ENCODE measurements at regions not wholly inside any gene's neighbourhood (a gene's known extent, or its start where the extent isn't known, plus 50 kb on each side); places are given as distances from the start of the nearest gene placed in this dataset.

DNA sequence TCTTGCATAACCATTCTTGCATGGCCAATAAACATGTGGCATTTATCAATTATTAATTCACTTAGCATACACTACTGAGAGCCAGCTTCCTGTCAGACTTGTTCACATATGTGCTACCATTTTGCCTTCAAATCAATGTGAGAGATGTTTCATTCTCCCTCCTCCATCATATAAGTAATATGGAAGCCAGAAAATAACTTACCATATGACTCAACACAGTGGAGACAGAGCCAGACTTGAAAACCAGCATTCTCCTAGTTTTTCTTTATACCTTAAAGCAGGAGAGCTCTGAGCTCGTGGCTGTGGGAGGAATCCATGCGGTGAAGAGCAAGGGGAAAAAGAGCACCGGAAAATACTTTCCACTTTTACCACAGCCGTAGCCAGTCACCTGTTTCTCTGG, 215.0 kb upstream of the LRATD1 start:
- peak; percentile 1 for DNase-seq (ENCODE audit: low read depth)
- TF ChIP-seq, protein P1, sequence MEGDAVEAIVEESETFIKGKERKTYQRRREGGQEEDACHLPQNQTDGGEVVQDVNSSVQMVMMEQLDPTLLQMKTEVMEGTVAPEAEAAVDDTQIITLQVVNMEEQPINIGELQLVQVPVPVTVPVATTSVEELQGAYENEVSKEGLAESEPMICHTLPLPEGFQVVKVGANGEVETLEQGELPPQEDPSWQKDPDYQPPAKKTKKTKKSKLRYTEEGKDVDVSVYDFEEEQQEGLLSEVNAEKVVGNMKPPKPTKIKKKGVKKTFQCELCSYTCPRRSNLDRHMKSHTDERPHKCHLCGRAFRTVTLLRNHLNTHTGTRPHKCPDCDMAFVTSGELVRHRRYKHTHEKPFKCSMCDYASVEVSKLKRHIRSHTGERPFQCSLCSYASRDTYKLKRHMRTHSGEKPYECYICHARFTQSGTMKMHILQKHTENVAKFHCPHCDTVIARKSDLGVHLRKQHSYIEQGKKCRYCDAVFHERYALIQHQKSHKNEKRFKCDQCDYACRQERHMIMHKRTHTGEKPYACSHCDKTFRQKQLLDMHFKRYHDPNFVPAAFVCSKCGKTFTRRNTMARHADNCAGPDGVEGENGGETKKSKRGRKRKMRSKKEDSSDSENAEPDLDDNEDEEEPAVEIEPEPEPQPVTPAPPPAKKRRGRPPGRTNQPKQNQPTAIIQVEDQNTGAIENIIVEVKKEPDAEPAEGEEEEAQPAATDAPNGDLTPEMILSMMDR (conservative IDR thresholded peaks at IDR 0.05; ENCODE audit: control insufficient read depth, insufficient read depth, low read depth, low read length), result no peak
- H3K4me3 ChIP-seq (ENCODE audit: control insufficient read depth, low read depth, low read length), result no peak overlapping the region

DNA sequence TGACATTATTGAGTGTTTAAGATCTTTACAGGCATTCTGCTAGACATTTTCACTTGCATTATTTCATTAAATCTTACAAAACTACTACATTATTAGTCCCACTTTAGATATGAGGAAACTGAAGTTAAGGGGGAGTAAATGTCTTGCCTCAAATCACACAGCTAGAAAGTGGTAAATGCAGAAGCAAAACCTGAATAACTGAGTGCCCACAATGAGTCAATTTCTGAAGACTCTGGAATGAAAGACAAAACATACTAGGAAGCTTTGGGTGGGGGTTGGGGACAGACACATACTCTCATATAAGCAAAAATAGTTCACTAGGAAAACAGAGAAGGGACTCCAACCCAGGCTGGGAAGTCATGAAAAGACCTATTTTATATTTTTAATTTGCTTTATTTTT, 214.4 kb upstream of the LRATD1 start:
- H3K4me3 ChIP-seq (ENCODE audit: control insufficient read depth, low read depth, low read length), result no peak overlapping the region
- DNase-seq (ENCODE audit: low read depth), result peak; percentile 17
- TF ChIP-seq, protein P1 (conservative IDR thresholded peaks at IDR 0.05; ENCODE audit: control insufficient read depth, insufficient read depth, low read depth, low read length), result no peak

DNA sequence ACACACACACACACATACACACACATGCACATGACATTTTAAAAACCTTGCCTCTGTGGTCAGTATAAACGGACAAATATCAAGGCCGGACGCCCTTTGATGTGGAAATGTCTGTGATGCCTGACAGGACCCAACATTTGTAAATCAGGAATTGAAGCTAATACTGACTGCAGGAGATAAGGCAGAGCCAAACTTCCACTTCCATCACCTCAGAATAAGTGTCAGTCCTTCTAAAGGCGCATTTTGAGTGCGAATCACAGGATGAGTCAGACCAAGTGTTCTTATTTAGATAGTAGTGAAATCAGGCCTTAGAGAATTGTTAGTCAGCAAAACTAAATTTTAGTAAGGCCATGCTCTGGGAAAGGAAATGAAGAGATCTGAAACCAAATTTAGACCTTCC, 211.7 kb upstream of the LRATD1 start:
- peak; percentile 65 for DNase-seq (ENCODE audit: low read depth)
- TF ChIP-seq, protein P1 (conservative IDR thresholded peaks at IDR 0.05; ENCODE audit: control insufficient read depth, insufficient read depth, low read depth, low read length), result no peak
- H3K4me3 ChIP-seq (ENCODE audit: control insufficient read depth, low read depth, low read length), result no peak overlapping the region

DNA sequence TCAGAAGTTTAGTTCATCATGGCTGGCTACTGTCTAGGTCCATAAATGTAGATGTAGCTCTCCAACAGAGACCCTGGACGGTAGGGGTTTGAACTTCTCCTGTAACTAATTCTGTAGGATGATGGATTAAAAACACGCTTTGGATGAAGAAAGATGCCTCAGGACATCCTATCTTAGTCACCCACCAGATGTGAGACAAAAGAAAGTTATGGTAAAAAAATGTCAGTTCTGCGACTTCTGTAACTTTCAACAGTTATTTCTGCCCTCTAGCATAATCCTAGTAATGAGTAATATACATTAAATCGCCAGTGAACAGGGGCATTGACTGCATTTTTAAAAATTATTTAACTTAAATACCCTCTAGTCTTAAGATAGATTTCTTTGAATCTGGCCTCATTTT, 210.1 kb upstream of the LRATD1 start:
- no peak overlapping the region for H3K4me3 ChIP-seq (ENCODE audit: control insufficient read depth, low read depth, low read length)
- no peak for DNase-seq (ENCODE audit: low read depth)
- TF ChIP-seq, protein P1 (conservative IDR thresholded peaks at IDR 0.05; ENCODE audit: control insufficient read depth, insufficient read depth, low read depth, low read length), result no peak

DNA sequence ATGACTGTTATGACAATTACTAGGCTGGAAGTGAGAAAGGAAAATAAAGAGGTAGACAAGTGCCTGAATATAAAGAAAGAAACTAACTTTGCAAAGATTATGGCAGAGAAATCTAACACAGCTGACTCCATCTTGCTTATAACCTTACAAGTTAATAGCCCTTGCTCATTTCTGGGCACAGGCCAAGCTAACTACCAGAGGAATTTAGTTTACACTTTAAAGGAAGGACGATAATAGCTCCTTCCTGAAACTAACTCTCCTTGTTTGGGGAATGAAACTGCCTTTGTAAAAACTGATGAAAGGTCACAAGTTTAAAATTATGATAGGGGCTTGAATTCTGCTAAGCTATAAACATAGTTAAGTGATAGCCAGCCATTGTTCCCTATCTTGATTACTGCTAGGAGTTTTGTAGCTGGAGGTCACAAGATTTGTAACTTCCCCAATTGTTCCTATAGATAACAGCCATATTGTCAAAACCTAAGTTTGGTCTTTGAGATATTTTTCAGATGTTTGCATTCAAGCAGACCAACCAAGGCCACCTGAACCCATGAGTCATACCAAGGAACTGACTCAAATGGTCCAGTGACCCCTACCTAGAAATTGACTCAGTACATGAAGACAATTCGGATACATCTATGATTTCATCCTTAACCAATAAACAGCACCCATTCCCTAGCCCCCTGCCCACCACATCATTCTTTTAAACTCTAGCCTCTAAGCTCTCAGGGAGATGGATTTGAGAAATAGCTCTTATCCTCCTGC, 209.2 kb upstream of the LRATD1 start:
- TF ChIP-seq, protein P1 (conservative IDR thresholded peaks at IDR 0.05; ENCODE audit: control insufficient read depth, insufficient read depth, low read depth, low read length), result no peak
- no peak overlapping the region for H3K4me3 ChIP-seq (ENCODE audit: control insufficient read depth, low read depth, low read length)
- peak; percentile 2 for DNase-seq (ENCODE audit: low read depth)

DNA sequence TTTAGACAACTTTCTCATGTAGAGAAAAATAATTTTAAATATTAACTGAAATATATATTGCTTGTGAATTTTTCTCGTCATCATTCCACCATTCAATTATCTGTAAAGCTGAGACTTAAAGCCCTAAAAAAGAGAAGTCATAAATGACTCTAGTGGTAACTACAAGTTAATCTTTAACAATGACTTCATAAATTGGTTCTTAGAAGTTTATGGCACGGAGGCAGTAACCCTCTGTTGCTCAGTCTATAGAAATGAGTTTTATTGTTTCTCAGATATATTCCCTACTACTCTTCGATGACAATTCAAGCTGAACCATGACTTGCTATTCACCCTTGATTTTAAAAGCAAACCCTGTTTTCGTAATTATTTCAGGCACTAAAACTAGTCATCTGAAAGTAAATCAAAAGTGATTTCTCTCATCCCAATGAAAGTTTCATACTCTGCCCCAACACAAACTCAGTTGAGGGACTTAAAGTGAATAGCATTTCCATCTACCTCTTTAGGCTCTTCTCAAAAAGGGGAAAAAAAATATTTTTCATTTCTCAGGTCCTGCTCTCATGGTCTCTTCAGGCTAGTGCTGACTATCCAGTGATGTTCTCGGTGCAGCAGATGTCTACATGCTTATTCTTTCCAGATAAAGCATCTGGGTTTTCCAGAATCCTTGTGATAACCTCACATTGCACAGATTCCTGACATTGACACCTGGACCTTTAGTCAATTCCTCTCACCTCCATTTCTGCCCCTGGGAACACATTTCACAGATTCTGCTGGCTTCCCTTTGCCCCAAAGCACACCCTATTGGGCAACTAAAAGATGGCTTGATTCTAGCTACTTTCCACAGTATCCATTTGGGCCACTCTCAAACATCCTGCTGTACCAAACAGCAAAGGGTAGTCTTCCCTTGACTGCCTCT, 207.8 kb upstream of the LRATD1 start:
- DNase-seq (ENCODE audit: low read depth), result no peak
- TF ChIP-seq, protein P1 (conservative IDR thresholded peaks at IDR 0.05; ENCODE audit: control insufficient read depth, insufficient read depth, low read depth, low read length), result no peak
- H3K4me3 ChIP-seq (ENCODE audit: control insufficient read depth, low read depth, low read length), result no peak overlapping the region

All from fibroblast of mammary gland (primary cell).